ENCODE measurements at regions not wholly inside any gene's neighbourhood (a gene's known extent, or its start where the extent isn't known, plus 50 kb on each side); places are given as distances from the start of the nearest gene placed in this dataset.

- Histone ChIP-seq H3K79me2 (ENCODE audit: control insufficient read depth in 1 of 2, insufficient read depth in 2 of 2, low read length in 2 of 2) (no peaks in the 10 kb centered on the region), H3K4ac (replicated peaks; ENCODE audit: insufficient read length, low read depth, low read length) (no peak overlapping the region), H3K18ac (ENCODE audit: extremely low read depth, low read length) (no peak overlapping the region), H3K56ac (replicated peaks; ENCODE audit: insufficient read length, low read depth, low read length) (no peak overlapping the region), H4K91ac (replicated peaks; ENCODE audit: insufficient read length, low read length) (no peak overlapping the region), H2BK12ac (ENCODE audit: low read depth, low read length) (no peak overlapping the region), H3K79me1 (ENCODE audit: low read depth, low read length) (no peaks in the 10 kb centered on the region), H3K36me3 (ENCODE audit: control insufficient read depth in 2 of 4, insufficient read depth in 4 of 4, low read length in 3 of 4) (no peaks in the 10 kb centered on the region), H3K4me3 (ENCODE audit: extremely low read depth in 1 of 4, insufficient read depth in 2 of 4, low read depth in 3 of 4, low read length in 4 of 4) (no peak overlapping the region), H3K4me1 (replicated peaks in 1 of 4; ENCODE audit: control insufficient read depth in 3 of 4, insufficient read depth in 4 of 4, low read length in 3 of 4) (no peaks in the 10 kb centered on the region; a peak in 1 of 7 replicates), H3K14ac (ENCODE audit: insufficient read length) (no peak overlapping the region), H3K23ac (ENCODE audit: insufficient read length) (no peak overlapping the region), H4K8ac (ENCODE audit: extremely low read depth, insufficient read depth, low read length) (no peak overlapping the region), H2AFZ (ENCODE audit: low read length) (no peak overlapping the region), H2BK15ac (ENCODE audit: low read length) (no peak overlapping the region), H4K20me1 (replicated peaks in 1 of 2; ENCODE audit: control insufficient read depth in 1 of 2, insufficient read depth in 2 of 2, low read length in 2 of 2) (no peaks in the 10 kb centered on the region), H2BK120ac (replicated peaks; ENCODE audit: low read depth, low read length) (no peak overlapping the region), H2BK20ac (ENCODE audit: low read length) (no peak overlapping the region), H2AK5ac (ENCODE audit: low read depth, low read length) (no peak overlapping the region), H2BK5ac (ENCODE audit: low read depth, low read length) (no peak overlapping the region), H4K5ac (ENCODE audit: insufficient read length, low read depth, low read length) (no peak overlapping the region), H3K4me2 (ENCODE audit: insufficient read depth in 1 of 2, low read depth in 2 of 2, low read length in 2 of 2) (no peak overlapping the region), H3K27me3 (replicated peaks in 1 of 4; ENCODE audit: control insufficient read depth in 3 of 4, extremely low read depth in 1 of 4, insufficient read depth in 3 of 4, low read length in 3 of 4) (no peaks in the 10 kb centered on the region), H3K9me3 (ENCODE audit: insufficient read depth in 2 of 2, low read depth in 1 of 2, low read length in 1 of 2) (peaks cover 0 to 3% of the 10 kb centered on the region in 2 experiments; a peak in 1 of 4 replicates), H3K9ac (replicated peaks in 1 of 4; ENCODE audit: extremely low read depth in 1 of 4, low read depth in 3 of 4, low read length in 3 of 4) (no peak overlapping the region), H3K23me2 (ENCODE audit: low read depth, low read length) (no peaks in the 10 kb centered on the region), H3K27ac (ENCODE audit: low read depth, low read length) (no peak overlapping the region)
- CTCF ChIA-PET (ENCODE audit: partially characterized antibody) = interaction anchor here (0.6 to 2.0 kb wide), 14 partner anchors 8 to 1400 kb away, joined by 3 to 8 read pairs (median 3); no protein-coding TSS in a partner anchor
- FAIRE-seq (no peak), DNase-seq (ENCODE audit: low read depth in 1 of 2, low spot score in 2 of 2) (no peak)
- POLR2A ChIA-PET (ENCODE audit: partially characterized antibody) = no interaction called here
- WGBS, 2 experiments (ENCODE audit: extremely low coverage in 1 of 2, insufficient coverage in 1 of 2, insufficient read length in 1 of 2, insufficient replicate concordance in 2 of 2, low coverage in 1 of 2, low lambda C conversion rate in 2 of 2, missing lambda C conversion rate in 1 of 2) = 92% methylated on average over 5 of the region's 5 CpGs; no CpG with 5 or more reads in 1 of the 2 experiments
- TF ChIP-seq SP1 (IDR thresholded peaks at IDR 0.05; ENCODE audit: low read depth, low read length) (no peak), BCL11A (IDR thresholded peaks at IDR 0.05; ENCODE audit: low read depth in 2 of 2, low read length in 2 of 2) (no peak), RAD21 (IDR thresholded peaks at IDR 0.05 in 1 of 2, conservative IDR thresholded peaks at IDR 0.05 in 1 of 2; ENCODE audit: low read depth in 2 of 2, low read length in 2 of 2) (no peak), YY1 (IDR thresholded peaks at IDR 0.05; ENCODE audit: low read depth, low read length) (no peak), HDAC2 (IDR thresholded peaks at IDR 0.05; ENCODE audit: borderline replicate concordance in 1 of 2, low read depth in 2 of 2, low read length in 2 of 2) (no peak), EP300 (IDR thresholded peaks at IDR 0.05; ENCODE audit: borderline replicate concordance in 1 of 2, low read depth in 2 of 2, low read length in 2 of 2) (no peak), CREB1 (IDR thresholded peaks at IDR 0.05) (no peak), E2F6 (IDR thresholded peaks at IDR 0.05) (no peak), SIN3A (conservative IDR thresholded peaks at IDR 0.05 in 1 of 2, IDR thresholded peaks at IDR 0.05 in 1 of 2; ENCODE audit: low read depth in 1 of 2, low read length in 2 of 2) (no peak), POU5F1 (IDR thresholded peaks at IDR 0.05; ENCODE audit: low read depth, low read length) (no peak), ATF2 (IDR thresholded peaks at IDR 0.05; ENCODE audit: low read length) (no peak)
Observed at GRCh38 chr7:88399696-88400240, 93.1 kb upstream of the STEAP4 start.
